Breast epithelium (tissue), 3 donors: ENCODE measurements at regions not wholly inside any gene's neighbourhood (a gene's known extent, or its start where the extent isn't known, plus 50 kb on each side); places are given as distances from the start of the nearest gene placed in this dataset.

Source experiments
- CTCF ChIP-seq, 3 donors: fragments of 450-650 bp; IDR thresholded peaks; one replicate each; pipeline ENCODE4 v1.5.1; 2016 to 2017; ENCODE audit warnings: antibody characterized with exemption in 3 of 3, mild to moderate bottlenecking in 3 of 3, moderate library complexity in 3 of 3
- POLR2A ChIP-seq: fragments of 450-650 bp; IDR thresholded peaks from one replicate; pipeline ENCODE4 v1.6.1; 2016; ENCODE audit warnings: antibody characterized with exemption, mild to moderate bottlenecking, moderate library complexity
- POLR2AphosphoS5 ChIP-seq, 3 donors: sonication (generic); formaldehyde crosslinking; IDR thresholded peaks; one replicate each; pipeline ENCODE4 v1.6.1; 2017; ENCODE audit warnings: antibody characterized with exemption in 3 of 3

DNA sequence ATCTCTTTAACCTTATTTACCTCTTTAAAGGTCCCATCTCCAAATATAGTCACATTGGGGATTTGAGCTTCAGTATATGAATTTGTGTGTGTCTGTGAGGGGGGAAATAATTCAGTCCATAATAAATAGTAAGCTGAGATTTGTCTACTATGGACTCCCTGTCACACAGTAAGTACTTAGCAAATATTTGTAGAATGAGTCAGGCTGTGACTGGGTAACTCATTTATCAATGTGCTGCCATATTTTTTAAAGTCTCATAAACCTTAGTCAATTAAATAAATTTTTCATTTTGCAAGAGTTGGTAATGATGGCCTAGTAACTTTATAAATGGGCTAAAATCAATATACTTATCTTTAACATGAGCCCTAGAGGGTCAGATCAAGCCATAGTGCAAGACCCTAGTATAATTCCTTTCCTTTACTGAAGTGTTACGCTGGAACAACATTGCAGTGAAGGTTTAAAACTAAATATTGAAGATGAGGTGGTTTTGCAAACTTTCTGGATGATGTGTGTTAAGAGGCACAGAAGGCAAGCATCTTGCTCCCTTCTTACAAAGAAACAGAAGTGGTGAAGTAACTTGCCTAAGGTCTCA lies 305.1 kb downstream of the KCNRG start:
- TF ChIP-seq POLR2A (no peak), CTCF (IDR thresholded peaks at IDR 0.05) (no peak), POLR2AphosphoS5 (IDR thresholded peaks at IDR 0.05) (no peak)
